Lung (tissue), 11 donors: ENCODE measurements at regions not wholly inside any gene's neighbourhood (a gene's known extent, or its start where the extent isn't known, plus 50 kb on each side); places are given as distances from the start of the nearest gene placed in this dataset.
A peak's percentile ranks its signal among the peaks of the same experiment; 100 is the strongest.
"Not testable (repeated sequence)": the region's sequence is repeated elsewhere in the genome, so short reads cannot be mapped to it uniquely, and the experiment has no call there.

Source experiments
- ATAC-seq: fragments of 200-7000 bp; cut with Tn5 transposase; one replicate; pipeline ENCODE4 v1.9.1; 2020; ENCODE audit warnings: moderate number of reproducible peaks; ENCODE audit not compliant: insufficient read depth, low FRiP score
- DNase-seq, 3 donors: peaks; one replicate each; pipeline ENCODE4 v3.0.0-alpha.2; 2013 to 2017
- H3K27ac ChIP-seq, 2 donors: one replicate each; pipeline ENCODE4 v1.5.1; 2013; ENCODE audit warnings: mild to moderate bottlenecking in 2 of 2, moderate library complexity in 2 of 2, control low read depth in 1 of 2, inconsistent platforms in 1 of 2, low read depth in 1 of 2, low read length in 1 of 2
- H3K27me3 ChIP-seq, 3 donors: one replicate each; pipeline ENCODE4 v1.5.1; 2013; ENCODE audit warnings: low read length in 2 of 3; ENCODE audit not compliant: control insufficient read depth in 3 of 3, insufficient read depth in 3 of 3
- H3K36me3 ChIP-seq, 4 donors: one replicate each; pipeline ENCODE4 v1.5.1; 2013; ENCODE audit warnings: low read length in 4 of 4, mild to moderate bottlenecking in 1 of 4, moderate library complexity in 1 of 4; ENCODE audit not compliant: control insufficient read depth in 4 of 4, insufficient read depth in 4 of 4
- H3K4me1 ChIP-seq, 5 donors: one replicate each; pipeline ENCODE4 v1.5.1; 2013; ENCODE audit warnings: low read length in 5 of 5, mild to moderate bottlenecking in 2 of 5, moderate library complexity in 1 of 5; ENCODE audit not compliant: control insufficient read depth in 5 of 5, insufficient read depth in 5 of 5
- H3K4me3 ChIP-seq: one replicate; pipeline ENCODE4 v1.5.1; 2013; ENCODE audit warnings: mild to moderate bottlenecking, control low read depth, moderate library complexity
- H3K9ac ChIP-seq, 2 donors: one replicate each; pipeline ENCODE4 v1.5.1; 2013; ENCODE audit warnings: low read length in 2 of 2, control low read depth in 1 of 2; ENCODE audit not compliant: insufficient read depth in 1 of 2
- H3K9me3 ChIP-seq, 4 donors: one replicate each; pipeline ENCODE4 v1.5.1; 2013; ENCODE audit warnings: low read length in 3 of 4, mild to moderate bottlenecking in 1 of 4, moderate library complexity in 1 of 4; ENCODE audit not compliant: control insufficient read depth in 4 of 4, insufficient read depth in 3 of 4
- WGBS, 2 donors: extraction: QIAGEN DNeasy Blood & Tissue Kit; methylation state at CpG; one replicate each; pipeline ENCODE4 v1.1.7; 2013; 5-methylcytosine and 5-hydroxymethylcytosine counted together
- TF ChIP-seq, protein P1 (sequence below): IDR thresholded peaks from 2 replicates; pipeline ENCODE4 v1.5.1; 2012; ENCODE audit warnings: mild to moderate bottlenecking; ENCODE audit errors: control extremely low read depth, extremely low read depth
- donor health status: control.
- donor health status: control.
- donor health status: Bipolar disorder and iron deficiency.
- donor health status: healthy.
- donor health status: DM: yes; HTN: yes; CAD: no.

DNA sequence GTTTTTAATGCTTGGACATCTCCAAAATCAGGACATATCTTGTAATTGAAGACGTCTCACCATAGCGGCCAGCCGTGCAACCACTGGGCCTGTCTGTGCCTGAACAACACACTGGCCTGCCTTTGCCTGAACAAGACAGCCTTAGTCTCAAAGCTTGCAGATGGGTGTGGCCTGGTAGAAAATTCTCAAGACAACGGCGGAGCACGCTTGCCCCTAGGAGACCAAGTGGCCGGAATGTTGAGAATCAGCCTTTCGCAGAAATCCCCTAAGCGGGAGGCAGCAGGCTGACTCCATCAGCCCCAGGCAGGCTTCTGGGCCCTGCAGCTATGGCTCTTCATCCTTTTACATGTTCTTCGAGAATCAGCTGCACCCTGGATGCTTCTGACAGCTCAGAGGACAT is 98.0 kb upstream of the C1orf174 start:
- H3K9me3 ChIP-seq: peaks cover 0 to 6% (median 0%) of the 10 kb centered on the region in 4 donors
- DNase-seq (peak in 1 of 3 donors; percentile 11), ATAC-seq (no peak)
- peaks cover 0 to 9% (median 0%) of the 10 kb centered on the region in 5 donors for H3K4me1 ChIP-seq
- peaks cover 0 to 11% (median 0%) of the 10 kb centered on the region in 3 donors for H3K27me3 ChIP-seq
- H3K27ac ChIP-seq: no peak overlapping the region
- WGBS, 2 donors: 85 to 91% methylated on average over 10 of the region's 10 CpGs
- H3K9ac ChIP-seq: no peak overlapping the region
- no peaks in the 10 kb centered on the region for H3K36me3 ChIP-seq
- TF ChIP-seq, protein P1, sequence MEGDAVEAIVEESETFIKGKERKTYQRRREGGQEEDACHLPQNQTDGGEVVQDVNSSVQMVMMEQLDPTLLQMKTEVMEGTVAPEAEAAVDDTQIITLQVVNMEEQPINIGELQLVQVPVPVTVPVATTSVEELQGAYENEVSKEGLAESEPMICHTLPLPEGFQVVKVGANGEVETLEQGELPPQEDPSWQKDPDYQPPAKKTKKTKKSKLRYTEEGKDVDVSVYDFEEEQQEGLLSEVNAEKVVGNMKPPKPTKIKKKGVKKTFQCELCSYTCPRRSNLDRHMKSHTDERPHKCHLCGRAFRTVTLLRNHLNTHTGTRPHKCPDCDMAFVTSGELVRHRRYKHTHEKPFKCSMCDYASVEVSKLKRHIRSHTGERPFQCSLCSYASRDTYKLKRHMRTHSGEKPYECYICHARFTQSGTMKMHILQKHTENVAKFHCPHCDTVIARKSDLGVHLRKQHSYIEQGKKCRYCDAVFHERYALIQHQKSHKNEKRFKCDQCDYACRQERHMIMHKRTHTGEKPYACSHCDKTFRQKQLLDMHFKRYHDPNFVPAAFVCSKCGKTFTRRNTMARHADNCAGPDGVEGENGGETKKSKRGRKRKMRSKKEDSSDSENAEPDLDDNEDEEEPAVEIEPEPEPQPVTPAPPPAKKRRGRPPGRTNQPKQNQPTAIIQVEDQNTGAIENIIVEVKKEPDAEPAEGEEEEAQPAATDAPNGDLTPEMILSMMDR: no peak
- H3K4me3 ChIP-seq: no peak overlapping the region

GRCh38 chr1:3999514-3999913 is 99.4 kb upstream of the C1orf174 start:
- not testable (repeated sequence) for H3K27me3 ChIP-seq, H3K27ac ChIP-seq, H3K4me3 ChIP-seq, H3K9me3 ChIP-seq, DNase-seq, H3K36me3 ChIP-seq, H3K9ac ChIP-seq, ATAC-seq, H3K4me1 ChIP-seq
- WGBS, 2 donors: 20 to 24% methylated on average over 2 to 19 of the region's 19 CpGs

- no peak overlapping the region for H3K9ac ChIP-seq
- peaks cover 0 to 9% (median 0%) of the 10 kb centered on the region in 5 donors for H3K4me1 ChIP-seq
- 63 to 68% methylated on average over 21 of the region's 21 CpGs for WGBS, 2 donors
- no peak overlapping the region for H3K4me3 ChIP-seq
- ATAC-seq (no peak), DNase-seq (no peak)
- H3K27ac ChIP-seq: no peak overlapping the region
- H3K9me3 ChIP-seq: peaks cover 0 to 4% (median 0%) of the 10 kb centered on the region in 4 donors
- H3K36me3 ChIP-seq: no peaks in the 10 kb centered on the region
- peaks cover 0 to 9% (median 0%) of the 10 kb centered on the region in 3 donors for H3K27me3 ChIP-seq
- TF ChIP-seq, protein P1: no peak
Observed at GRCh38 chr1:3999941-4000735, 100.1 kb upstream of the C1orf174 start.

DNA sequence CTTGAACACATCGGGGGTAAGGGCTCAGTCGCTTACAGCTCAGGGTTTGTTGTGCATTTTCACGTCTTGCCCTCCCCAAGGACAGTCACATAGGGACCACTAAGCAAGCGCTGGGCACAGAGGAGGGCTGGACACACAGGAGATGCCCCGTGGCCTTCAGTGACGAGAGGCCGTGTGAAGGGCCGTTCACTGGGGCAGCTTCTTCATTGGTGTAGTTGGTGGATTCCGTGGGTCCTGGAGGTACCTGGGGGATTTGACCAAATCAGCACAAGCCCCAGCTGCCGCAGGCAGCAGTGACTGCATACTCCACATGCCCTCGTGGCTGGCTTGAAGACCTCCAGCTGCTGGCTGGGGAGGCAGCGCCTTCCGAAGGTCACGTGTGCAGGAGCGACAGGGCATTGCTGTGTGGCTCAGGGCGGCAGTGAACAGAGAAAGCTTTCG is 100.8 kb upstream of the C1orf174 start:
- H3K27me3 ChIP-seq: peaks cover 0 to 9% (median 0%) of the 10 kb centered on the region in 3 donors
- DNase-seq: peak; percentile 74 to 75 (median 74)
- 68 to 80% methylated on average over 17 of the region's 17 CpGs for WGBS, 2 donors
- ATAC-seq: no peak
- H3K4me3 ChIP-seq: no peak overlapping the region
- H3K4me1 ChIP-seq: peaks cover 0 to 9% (median 0%) of the 10 kb centered on the region in 5 donors
- no peak overlapping the region for H3K27ac ChIP-seq
- no peak overlapping the region for H3K9ac ChIP-seq
- H3K36me3 ChIP-seq: no peaks in the 10 kb centered on the region
- peaks cover 0 to 6% (median 0%) of the 10 kb centered on the region in 4 donors for H3K9me3 ChIP-seq
- TF ChIP-seq, protein P1: no peak
